ENCODE measurements at regions not wholly inside any gene's neighbourhood (a gene's known extent, or its start where the extent isn't known, plus 50 kb on each side); places are given as distances from the start of the nearest gene placed in this dataset.

DNA sequence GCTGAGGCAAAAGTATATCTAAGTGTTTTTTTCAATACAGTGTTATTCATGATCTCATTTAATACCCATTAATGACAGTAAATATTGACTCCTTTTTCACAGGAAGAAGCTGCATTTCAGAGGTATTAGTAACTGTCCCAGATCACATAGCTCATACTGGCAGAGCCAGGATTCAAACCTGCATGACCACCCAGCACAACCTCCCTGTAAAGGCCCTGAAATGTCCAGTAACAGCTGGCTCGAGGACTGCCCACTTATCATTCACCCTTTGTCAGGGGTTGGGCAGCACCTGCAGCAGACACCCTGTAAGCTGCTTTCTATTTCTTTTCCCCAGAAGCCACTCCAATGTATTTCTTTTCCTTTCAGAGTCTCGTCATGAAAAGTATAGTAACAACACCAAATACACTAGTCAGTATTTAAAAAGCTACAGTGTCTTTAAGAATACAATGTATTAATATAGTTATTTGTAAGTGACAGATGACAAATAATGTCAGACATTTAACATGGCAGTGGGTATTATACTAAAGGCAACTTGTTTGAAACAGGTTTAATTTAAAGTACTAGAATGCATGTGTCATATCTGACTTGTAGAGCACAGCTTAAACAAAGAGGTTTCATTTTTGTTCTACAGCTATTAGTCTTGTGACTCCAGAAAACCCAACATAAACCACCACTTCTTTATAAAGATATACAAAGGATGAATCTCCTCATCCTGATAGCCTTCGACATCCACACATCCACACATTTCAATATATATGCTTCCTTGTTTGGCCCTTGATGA lies 841.6 kb upstream of the GJE1 start:
- H3K27me3 ChIP-seq (ENCODE audit: insufficient read depth, insufficient read length): no peaks in the 10 kb centered on the region
- H3K9me3 ChIP-seq (ENCODE audit: insufficient read depth, low read length): no peaks in the 10 kb centered on the region
- no peak overlapping the region for H3K9ac ChIP-seq (ENCODE audit: insufficient read length, low read depth)
- TF ChIP-seq YY1 (IDR thresholded peaks at IDR 0.05; ENCODE audit: insufficient read depth, insufficient read length): no peak
- TF ChIP-seq ZNF274 (IDR thresholded peaks at IDR 0.05; ENCODE audit: low read depth, low read length): no peak
- H3K36me3 ChIP-seq (ENCODE audit: insufficient read depth, insufficient read length, low read length): no peaks in the 10 kb centered on the region
- H3K4me1 ChIP-seq (ENCODE audit: insufficient read depth, insufficient read length): no peaks in the 10 kb centered on the region
- H3K4me3 ChIP-seq (ENCODE audit: insufficient read length, low read depth): no peak overlapping the region
- DNase-seq (ENCODE audit: low read depth, low spot score): no peak

DNA sequence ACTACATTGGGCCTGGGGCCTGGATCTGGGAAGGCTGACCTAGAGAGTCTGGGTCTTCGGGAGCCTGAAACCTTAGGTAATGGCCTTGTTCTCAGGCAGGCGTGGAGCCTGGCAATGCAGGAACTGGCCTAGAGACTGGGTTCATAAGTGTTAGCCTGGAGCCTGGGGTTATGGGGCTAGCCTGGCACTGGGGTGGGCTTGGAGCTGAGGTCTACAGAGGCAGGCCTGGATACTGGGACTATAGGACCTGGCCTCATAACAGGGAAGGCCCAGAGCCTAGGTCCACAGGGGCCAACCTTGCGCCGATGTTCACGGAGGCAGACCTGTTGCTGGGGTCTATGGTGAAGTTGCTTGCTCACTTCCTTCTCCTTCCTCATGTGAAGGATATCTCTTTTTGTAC lies 843.8 kb upstream of the GJE1 start:
- Histone ChIP-seq H3K36me3 (ENCODE audit: insufficient read depth, insufficient read length, low read length) (no peaks in the 10 kb centered on the region), H3K27me3 (ENCODE audit: insufficient read depth, insufficient read length) (no peaks in the 10 kb centered on the region), H3K4me3 (ENCODE audit: insufficient read length, low read depth) (no peak overlapping the region), H3K9ac (ENCODE audit: insufficient read length, low read depth) (no peak overlapping the region), H3K9me3 (ENCODE audit: insufficient read depth, low read length) (no peaks in the 10 kb centered on the region), H3K4me1 (ENCODE audit: insufficient read depth, insufficient read length) (no peaks in the 10 kb centered on the region)
- TF ChIP-seq ZNF274 (IDR thresholded peaks at IDR 0.05; ENCODE audit: low read depth, low read length) (no peak), SUZ12 (IDR thresholded peaks at IDR 0.05; ENCODE audit: extremely low read depth, insufficient read depth, insufficient read length) (no peak), YY1 (IDR thresholded peaks at IDR 0.05; ENCODE audit: insufficient read depth, insufficient read length) (no peak)
- DNase-seq (ENCODE audit: low read depth, low spot score): no peak

DNA sequence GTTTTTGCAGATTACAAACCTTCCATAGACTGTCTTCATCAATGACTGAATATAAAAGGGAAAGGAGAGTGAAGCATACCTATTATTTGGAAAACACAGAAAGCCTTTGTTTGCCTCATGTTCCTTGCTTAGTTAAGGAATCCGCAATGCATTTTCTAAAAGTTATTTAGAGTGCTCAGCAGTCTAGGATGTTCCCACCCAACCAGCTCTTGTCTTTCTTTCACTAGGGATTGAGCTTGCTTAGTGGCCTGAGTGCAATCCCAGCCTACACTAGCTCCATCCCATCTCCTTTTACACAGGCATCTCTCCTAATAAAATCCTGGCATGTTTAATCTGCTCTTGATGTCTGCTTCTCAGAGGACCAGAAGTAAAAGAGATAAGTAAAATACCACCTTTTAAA lies 850.5 kb upstream of the GJE1 start:
- no peak for DNase-seq (ENCODE audit: low read depth, low spot score)
- TF ChIP-seq SUZ12 (IDR thresholded peaks at IDR 0.05; ENCODE audit: extremely low read depth, insufficient read depth, insufficient read length) (no peak), YY1 (IDR thresholded peaks at IDR 0.05; ENCODE audit: insufficient read depth, insufficient read length) (no peak), ZNF274 (IDR thresholded peaks at IDR 0.05; ENCODE audit: low read depth, low read length) (no peak)
- Histone ChIP-seq H3K36me3 (ENCODE audit: insufficient read depth, insufficient read length, low read length) (no peaks in the 10 kb centered on the region), H3K27me3 (ENCODE audit: insufficient read depth, insufficient read length) (no peaks in the 10 kb centered on the region), H3K4me1 (ENCODE audit: insufficient read depth, insufficient read length) (no peaks in the 10 kb centered on the region), H3K4me3 (ENCODE audit: insufficient read length, low read depth) (no peak overlapping the region), H3K9ac (ENCODE audit: insufficient read length, low read depth) (no peak overlapping the region), H3K9me3 (ENCODE audit: insufficient read depth, low read length) (no peaks in the 10 kb centered on the region)

DNA sequence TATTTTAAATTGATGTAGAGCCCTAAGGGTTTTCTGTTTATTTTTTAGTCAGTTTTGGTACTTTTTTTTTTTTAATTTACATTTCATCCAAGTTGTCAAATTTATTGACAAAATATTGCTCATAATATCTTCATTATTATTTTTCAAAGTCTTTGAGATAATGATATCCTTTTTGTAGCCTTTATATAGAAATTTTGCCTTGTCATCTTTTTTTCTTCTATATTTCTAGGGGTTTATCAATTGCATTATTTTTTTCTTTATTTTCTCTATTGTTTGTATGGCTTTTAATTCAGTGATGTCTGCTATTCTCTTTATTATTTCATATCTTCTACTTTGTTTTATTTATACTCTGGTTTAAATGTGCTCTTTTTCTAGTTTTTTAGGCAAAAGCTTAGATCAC lies 863.0 kb upstream of the GJE1 start:
- no peak for DNase-seq (ENCODE audit: low read depth, low spot score)
- Histone ChIP-seq H3K36me3 (ENCODE audit: insufficient read depth, insufficient read length, low read length) (no peaks in the 10 kb centered on the region), H3K4me1 (ENCODE audit: insufficient read depth, insufficient read length) (no peaks in the 10 kb centered on the region), H3K9me3 (ENCODE audit: insufficient read depth, low read length) (no peaks in the 10 kb centered on the region), H3K4me3 (ENCODE audit: insufficient read length, low read depth) (no peak overlapping the region), H3K27me3 (ENCODE audit: insufficient read depth, insufficient read length) (no peaks in the 10 kb centered on the region), H3K9ac (ENCODE audit: insufficient read length, low read depth) (no peak overlapping the region)
- TF ChIP-seq SUZ12 (IDR thresholded peaks at IDR 0.05; ENCODE audit: extremely low read depth, insufficient read depth, insufficient read length): no peak

DNA sequence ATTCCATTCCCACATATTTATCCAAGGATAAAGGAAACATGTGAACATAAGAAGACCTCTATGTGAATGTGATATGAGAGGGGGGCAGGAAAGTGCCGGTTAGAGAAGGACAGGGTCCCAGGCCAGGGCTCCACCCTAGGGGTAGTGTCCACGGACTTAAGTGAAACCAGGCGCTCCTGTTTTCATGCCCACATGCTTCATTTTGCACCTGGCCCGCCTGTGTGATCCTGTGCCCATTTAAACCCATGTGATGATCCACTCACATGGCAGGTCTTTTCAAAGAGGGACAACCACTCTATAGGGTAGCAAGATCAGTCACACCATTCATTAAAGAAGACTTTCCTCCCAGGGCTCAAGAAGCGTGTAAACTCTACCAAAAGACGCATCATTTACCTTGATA lies 865.3 kb upstream of the GJE1 start:
- DNase-seq (ENCODE audit: low read depth, low spot score): no peak
- Histone ChIP-seq H3K9me3 (ENCODE audit: insufficient read depth, low read length) (no peaks in the 10 kb centered on the region), H3K9ac (ENCODE audit: insufficient read length, low read depth) (no peak overlapping the region), H3K4me1 (ENCODE audit: insufficient read depth, insufficient read length) (no peaks in the 10 kb centered on the region), H3K27me3 (ENCODE audit: insufficient read depth, insufficient read length) (no peaks in the 10 kb centered on the region), H3K36me3 (ENCODE audit: insufficient read depth, insufficient read length, low read length) (no peaks in the 10 kb centered on the region), H3K4me3 (ENCODE audit: insufficient read length, low read depth) (no peak overlapping the region)
- no peak for TF ChIP-seq YY1 (IDR thresholded peaks at IDR 0.05; ENCODE audit: insufficient read depth, insufficient read length)
- TF ChIP-seq ZNF274 (IDR thresholded peaks at IDR 0.05; ENCODE audit: low read depth, low read length): no peak
- no peak for TF ChIP-seq SUZ12 (IDR thresholded peaks at IDR 0.05; ENCODE audit: extremely low read depth, insufficient read depth, insufficient read length)

DNA sequence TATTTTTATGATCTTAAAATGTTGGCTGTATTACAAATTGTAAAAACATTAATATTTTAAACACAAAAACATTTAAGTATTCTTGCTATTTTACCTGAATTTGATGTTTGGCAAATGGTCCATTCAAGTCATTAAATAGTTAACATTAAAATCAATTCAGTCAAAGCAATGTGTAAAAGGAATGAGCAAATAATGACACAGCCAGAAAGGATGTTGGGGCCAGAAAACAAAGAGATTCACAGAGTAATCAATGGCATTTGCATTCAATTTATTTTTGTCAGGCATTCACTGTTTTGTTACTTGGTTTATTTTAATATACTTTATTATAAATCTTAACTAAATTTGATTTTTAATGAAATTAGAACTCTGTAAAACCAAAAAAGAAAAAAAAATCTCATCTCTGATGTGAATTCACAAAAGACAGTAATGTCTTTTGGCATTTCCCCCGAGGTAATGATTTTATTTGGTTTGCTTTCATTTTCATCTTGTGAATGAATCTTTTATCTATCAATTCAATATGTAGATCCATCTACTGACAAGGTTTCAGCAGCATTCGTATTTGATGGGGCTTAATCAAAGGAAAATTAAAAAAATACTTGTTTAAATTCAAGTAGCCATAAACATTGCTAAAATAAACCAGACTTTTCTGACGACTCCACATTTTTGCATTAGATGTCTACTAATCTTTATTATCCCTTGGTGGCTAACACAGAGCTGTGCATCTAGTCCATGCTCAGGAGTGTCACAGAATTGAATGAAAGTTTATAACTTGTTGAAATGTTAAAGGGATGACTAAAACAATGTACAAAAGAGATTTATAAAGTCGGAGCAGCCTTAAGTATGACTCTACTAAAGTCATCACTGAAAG lies 866.7 kb upstream of the GJE1 start:
- Histone ChIP-seq H3K9ac (ENCODE audit: insufficient read length, low read depth) (no peak overlapping the region), H3K36me3 (ENCODE audit: insufficient read depth, insufficient read length, low read length) (no peaks in the 10 kb centered on the region), H3K27me3 (ENCODE audit: insufficient read depth, insufficient read length) (no peaks in the 10 kb centered on the region), H3K4me1 (ENCODE audit: insufficient read depth, insufficient read length) (no peaks in the 10 kb centered on the region), H3K9me3 (ENCODE audit: insufficient read depth, low read length) (no peaks in the 10 kb centered on the region), H3K4me3 (ENCODE audit: insufficient read length, low read depth) (no peak overlapping the region)
- DNase-seq (ENCODE audit: low read depth, low spot score): no peak
- TF ChIP-seq YY1 (IDR thresholded peaks at IDR 0.05; ENCODE audit: insufficient read depth, insufficient read length): no peak
- no peak for TF ChIP-seq ZNF274 (IDR thresholded peaks at IDR 0.05; ENCODE audit: low read depth, low read length)
- TF ChIP-seq SUZ12 (IDR thresholded peaks at IDR 0.05; ENCODE audit: extremely low read depth, insufficient read depth, insufficient read length): no peak

DNA sequence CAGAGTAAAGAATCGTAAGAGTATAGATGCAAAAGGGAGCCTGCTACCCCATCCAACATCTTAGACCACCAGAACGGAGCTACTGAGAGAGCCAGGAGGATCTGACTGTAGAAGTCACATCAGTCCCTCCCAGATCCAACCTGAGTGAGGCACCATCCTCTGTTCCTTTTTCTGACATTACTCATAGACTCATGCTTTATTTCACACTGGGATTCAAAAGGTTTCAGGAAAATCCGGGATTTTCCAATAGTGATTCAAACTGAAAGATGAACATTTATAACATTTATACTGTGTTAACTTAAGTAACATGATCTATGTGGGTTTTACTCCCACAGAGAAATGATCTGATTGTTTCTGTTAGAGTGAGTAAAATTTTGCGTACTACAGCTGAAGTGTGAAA lies 868.6 kb upstream of the GJE1 start:
- TF ChIP-seq ZNF274 (IDR thresholded peaks at IDR 0.05; ENCODE audit: low read depth, low read length) (no peak), SUZ12 (IDR thresholded peaks at IDR 0.05; ENCODE audit: extremely low read depth, insufficient read depth, insufficient read length) (no peak), YY1 (IDR thresholded peaks at IDR 0.05; ENCODE audit: insufficient read depth, insufficient read length) (no peak)
- no peaks in the 10 kb centered on the region for H3K36me3 ChIP-seq (ENCODE audit: insufficient read depth, insufficient read length, low read length)
- no peaks in the 10 kb centered on the region for H3K4me1 ChIP-seq (ENCODE audit: insufficient read depth, insufficient read length)
- no peaks in the 10 kb centered on the region for H3K9me3 ChIP-seq (ENCODE audit: insufficient read depth, low read length)
- no peak overlapping the region for H3K9ac ChIP-seq (ENCODE audit: insufficient read length, low read depth)
- no peak for DNase-seq (ENCODE audit: low read depth, low spot score)
- H3K4me3 ChIP-seq (ENCODE audit: insufficient read length, low read depth): no peak overlapping the region
- no peaks in the 10 kb centered on the region for H3K27me3 ChIP-seq (ENCODE audit: insufficient read depth, insufficient read length)
